Heart left ventricle (tissue), 16 donors: ENCODE measurements at regions not wholly inside any gene's neighbourhood (a gene's known extent, or its start where the extent isn't known, plus 50 kb on each side); places are given as distances from the start of the nearest gene placed in this dataset.
"Not testable (repeated sequence)": the region's sequence is repeated elsewhere in the genome, so short reads cannot be mapped to it uniquely, and the experiment has no call there.

ENCODE experiments used
- ATAC-seq, 4 donors: fragments of 200-7000 bp; cut with Tn5 transposase; one replicate each; pipeline ENCODE4 v1.9.1; 2020 to 2022; ENCODE audit warnings: moderate library complexity in 4 of 4, mild to moderate bottlenecking in 3 of 4, moderate number of reproducible peaks in 1 of 4
- DNase-seq, 5 donors: peaks; one replicate each; pipeline ENCODE4 v3.0.0-alpha.2; 2020
- H3K27ac ChIP-seq, 12 donors: fragments of 200-600 bp; sonication (generic) in 4 of 12; one replicate each; pipeline versions ENCODE4 v1.5.0 to v1.8.0; 2016 to 2022; ENCODE audit warnings: mild to moderate bottlenecking in 2 of 12
- H3K27me3 ChIP-seq, 9 donors: fragments of 200-600 bp; sonication (generic) in 2 of 9; one replicate each; pipeline versions ENCODE4 v1.5.1 to v1.8.0; 2016 to 2022; ENCODE audit warnings: mild to moderate bottlenecking in 3 of 9
- H3K36me3 ChIP-seq, 9 donors: fragments of 200-600 bp; sonication (generic) in 2 of 9; one replicate each; pipeline versions ENCODE4 v1.5.0 to v1.8.0; 2018 to 2022; ENCODE audit warnings: mild to moderate bottlenecking in 2 of 9
- H3K4me1 ChIP-seq, 12 donors: fragments of 200-600 bp; sonication (generic) in 4 of 12; one replicate each; pipeline versions ENCODE4 v1.5.0 to v1.8.0; 2016 to 2022; ENCODE audit warnings: mild to moderate bottlenecking in 3 of 12
- H3K4me3 ChIP-seq, 12 donors: fragments of 200-600 bp; sonication (generic) in 4 of 12; one replicate each; pipeline versions ENCODE4 v1.5.0 to v1.8.0; 2017 to 2022; ENCODE audit warnings: mild to moderate bottlenecking in 9 of 12, moderate library complexity in 4 of 12
- H3K9me3 ChIP-seq, 12 donors: fragments of 200-600 bp; sonication (generic) in 4 of 12; one replicate each; pipeline versions ENCODE4 v1.5.0 to v1.8.0; 2016 to 2022; ENCODE audit warnings: mild to moderate bottlenecking in 1 of 12
- POLR2A ChIP-seq, 2 donors: fragments of 450-650 bp; IDR thresholded peaks; one replicate each; pipeline ENCODE4 v1.6.1; 2017; ENCODE audit warnings: antibody characterized with exemption in 2 of 2, mild to moderate bottlenecking in 2 of 2, moderate library complexity in 2 of 2
- WGBS, 4 donors: extraction: QIAGEN DNeasy Blood & Tissue Kit in 2 of 4; methylation state at CpG; one replicate each; pipeline versions ENCODE4 v1.1.5 to v1.1.7; 2013 to 2018; 5-methylcytosine and 5-hydroxymethylcytosine counted together
- intact Hi-C, 10 donors: fragments of 100-400 bp; cut with DNase I; formaldehyde crosslinking; loops; one replicate each; pipeline versions ENCODE4 v1.11.1 to v1.14.2; 2022
- TF ChIP-seq, protein P1 (sequence below), 12 donors: fragments of 200-600 bp; sonication (generic) in 4 of 12; IDR thresholded peaks; one replicate each; pipeline versions ENCODE4 v1.5.0 to v1.8.0; 2018 to 2022; ENCODE audit warnings: antibody characterized with exemption in 12 of 12, mild to moderate bottlenecking in 5 of 12
- donor health status: ischemic (EF 13 %, LVEDD 7.1; RV severe dilation, severe dysfunction).
- donor health status: healthy with polysubstance abuse.
- donor health status: DM: no; HTN: yes; CAD: no.
- donor health status: DM: no; HTN: no; CAD: no.
- donor health status: ischemic (EF 25% LVEDD 6.9; RV normal size, moderate dysfunction).
- donor health status: ischemic (EF 25% LVEDD 5.7; RV mildly dilated, moderate dysfunction).
- donor health status: healthy.
- donor health status: DM: yes; HTN: yes; CAD: no.
- donor health status: ischemic (EF 35%, LVEDD 5.7; RV mildly dilated, moderate dysfunction).
- donor health status: nonischemic (EF 11% LVEDD 7.7; RV severe dilation, severe dysfunction).
- donor health status: DM: yes; HTN: yes; CAD: no.
- donor health status: PGD.
- donor health status: ischemic (EF 29% LVEDD 5.4; RV normal size, mild dysfunction).
- donor health status: nonischemic (EF 23%, LVEDD 6.1; RV moderate dilation, normal function).

- DNase-seq (no peak), ATAC-seq (no peak)
- Histone ChIP-seq H3K4me1 (no peaks in the 10 kb centered on the region), H3K36me3 (no peaks in the 10 kb centered on the region), H3K9me3 (no peaks in the 10 kb centered on the region), H3K27ac (no peak overlapping the region), H3K27me3 (no peaks in the 10 kb centered on the region), H3K4me3 (no peak overlapping the region)
- intact Hi-C loops, result no loop called here
- TF ChIP-seq, protein P1, sequence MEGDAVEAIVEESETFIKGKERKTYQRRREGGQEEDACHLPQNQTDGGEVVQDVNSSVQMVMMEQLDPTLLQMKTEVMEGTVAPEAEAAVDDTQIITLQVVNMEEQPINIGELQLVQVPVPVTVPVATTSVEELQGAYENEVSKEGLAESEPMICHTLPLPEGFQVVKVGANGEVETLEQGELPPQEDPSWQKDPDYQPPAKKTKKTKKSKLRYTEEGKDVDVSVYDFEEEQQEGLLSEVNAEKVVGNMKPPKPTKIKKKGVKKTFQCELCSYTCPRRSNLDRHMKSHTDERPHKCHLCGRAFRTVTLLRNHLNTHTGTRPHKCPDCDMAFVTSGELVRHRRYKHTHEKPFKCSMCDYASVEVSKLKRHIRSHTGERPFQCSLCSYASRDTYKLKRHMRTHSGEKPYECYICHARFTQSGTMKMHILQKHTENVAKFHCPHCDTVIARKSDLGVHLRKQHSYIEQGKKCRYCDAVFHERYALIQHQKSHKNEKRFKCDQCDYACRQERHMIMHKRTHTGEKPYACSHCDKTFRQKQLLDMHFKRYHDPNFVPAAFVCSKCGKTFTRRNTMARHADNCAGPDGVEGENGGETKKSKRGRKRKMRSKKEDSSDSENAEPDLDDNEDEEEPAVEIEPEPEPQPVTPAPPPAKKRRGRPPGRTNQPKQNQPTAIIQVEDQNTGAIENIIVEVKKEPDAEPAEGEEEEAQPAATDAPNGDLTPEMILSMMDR (IDR thresholded peaks at IDR 0.05), result no peak
- no peak for TF ChIP-seq POLR2A (IDR thresholded peaks at IDR 0.05)
- WGBS, 4 donors, result 85 to 92% (median 88%) methylated on average over 13 of the region's 13 CpGs
These were observed 339.1 kb downstream of the DCHS2 start for GRCh38 chr4:154152546-154152945.

DNA sequence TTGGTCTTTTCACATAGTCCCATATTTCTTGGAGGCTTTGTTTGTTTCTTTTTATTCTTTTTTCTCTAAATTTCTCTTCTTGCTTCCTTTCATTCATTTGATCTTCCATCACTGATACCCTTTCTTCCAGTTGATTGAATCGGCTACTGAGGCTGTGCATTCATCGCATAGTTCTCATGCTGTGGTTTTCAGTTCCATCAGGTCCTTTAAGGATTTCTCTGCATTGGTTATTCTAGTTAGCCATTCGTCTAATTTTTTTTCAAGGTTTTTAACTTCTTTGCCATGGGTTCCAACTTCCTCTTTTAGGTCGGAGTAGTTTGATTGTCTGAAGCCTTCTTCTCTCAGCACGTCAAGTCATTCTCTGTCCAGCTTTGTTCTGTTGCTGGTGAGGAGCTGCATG lies 342.4 kb downstream of the DCHS2 start:
- intact Hi-C loops, H3K4me1 ChIP-seq, ATAC-seq, H3K9me3 ChIP-seq, DNase-seq, H3K27ac ChIP-seq, H3K4me3 ChIP-seq, H3K27me3 ChIP-seq, H3K36me3 ChIP-seq: not testable (repeated sequence)
- WGBS, 4 donors, result 83 to 89% (median 85%) methylated on average over 5 of the region's 5 CpGs

GRCh38 chr4:154143720-154144119 lies 347.9 kb downstream of the DCHS2 start:
- DNase-seq, result no peak
- Histone ChIP-seq H3K9me3 (no peaks in the 10 kb centered on the region), H3K36me3 (no peaks in the 10 kb centered on the region), H3K27me3 (no peaks in the 10 kb centered on the region), H3K27ac (no peak overlapping the region), H3K4me1 (no peaks in the 10 kb centered on the region), H3K4me3 (no peak overlapping the region)
- 74 to 80% (median 76%) methylated on average over 6 of the region's 6 CpGs for WGBS, 4 donors
- TF ChIP-seq, protein P1 (IDR thresholded peaks at IDR 0.05), result no peak
- no peak for TF ChIP-seq POLR2A (IDR thresholded peaks at IDR 0.05)
- intact Hi-C loops, result no loop called here
- ATAC-seq, result no peak

GRCh38 chr4:154142664-154143063 lies 348.9 kb downstream of the DCHS2 start:
- ATAC-seq (no peak), DNase-seq (no peak)
- no peaks in the 10 kb centered on the region for H3K36me3 ChIP-seq
- no peaks in the 10 kb centered on the region for H3K9me3 ChIP-seq
- no peaks in the 10 kb centered on the region for H3K27me3 ChIP-seq
- 65 to 70% (median 67%) methylated on average over 2 of the region's 2 CpGs for WGBS, 4 donors
- no peaks in the 10 kb centered on the region for H3K4me1 ChIP-seq
- intact Hi-C loops, result no loop called here
- no peak overlapping the region for H3K27ac ChIP-seq
- H3K4me3 ChIP-seq, result no peak overlapping the region
- no peak for TF ChIP-seq POLR2A (IDR thresholded peaks at IDR 0.05)
- TF ChIP-seq, protein P1 (IDR thresholded peaks at IDR 0.05), result no peak

DNA sequence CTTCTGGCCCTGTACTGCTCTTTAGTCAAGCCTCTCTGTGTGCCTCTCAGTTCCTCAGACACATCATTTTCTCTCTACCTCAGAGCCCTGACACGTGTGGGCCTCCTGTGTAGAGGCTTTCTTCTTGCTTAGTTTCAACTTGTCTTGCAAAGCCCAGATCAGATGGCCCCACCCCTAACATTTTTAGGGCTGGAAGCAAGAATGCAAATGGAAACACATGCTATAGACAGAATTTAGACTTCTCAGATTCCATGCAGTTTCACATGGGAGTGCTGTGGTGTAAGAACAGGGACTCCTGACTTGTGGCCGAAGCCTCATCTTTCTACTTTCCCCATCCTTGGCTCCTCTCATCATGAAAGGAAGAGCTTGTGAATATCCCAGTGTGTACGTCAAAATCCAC lies 350.7 kb downstream of the DCHS2 start:
- TF ChIP-seq, protein P1 (IDR thresholded peaks at IDR 0.05), result no peak
- no peak for TF ChIP-seq POLR2A (IDR thresholded peaks at IDR 0.05)
- H3K27ac ChIP-seq, result no peak overlapping the region
- DNase-seq (no peak), ATAC-seq (no peak)
- no peak overlapping the region for H3K4me3 ChIP-seq
- no peaks in the 10 kb centered on the region for H3K27me3 ChIP-seq
- no peaks in the 10 kb centered on the region for H3K36me3 ChIP-seq
- intact Hi-C loops, result no loop called here
- H3K4me1 ChIP-seq, result no peaks in the 10 kb centered on the region
- no peaks in the 10 kb centered on the region for H3K9me3 ChIP-seq
- WGBS, 4 donors, result 65 to 86% (median 83%) methylated on average over 3 of the region's 3 CpGs
